CD4-positive, alpha-beta T cell treated with Interleukin-12 subunit alpha and Interleukin-12 subunit beta, for 1 hour (primary cell): ENCODE measurements at regions not wholly inside any gene's neighbourhood (a gene's known extent, or its start where the extent isn't known, plus 50 kb on each side); places are given as distances from the start of the nearest gene placed in this dataset.
"Not testable (repeated sequence)": the region's sequence is repeated elsewhere in the genome, so short reads cannot be mapped to it uniquely, and the experiment has no call there.

Experiments
- DNase-seq: peaks from one replicate; pipeline ENCODE4 v3.0.0-alpha.2; 2020

- no peak for DNase-seq
Observed at GRCh38 chr1:104028416-104029035, 278.8 kb downstream of the AMY1C start.

DNA sequence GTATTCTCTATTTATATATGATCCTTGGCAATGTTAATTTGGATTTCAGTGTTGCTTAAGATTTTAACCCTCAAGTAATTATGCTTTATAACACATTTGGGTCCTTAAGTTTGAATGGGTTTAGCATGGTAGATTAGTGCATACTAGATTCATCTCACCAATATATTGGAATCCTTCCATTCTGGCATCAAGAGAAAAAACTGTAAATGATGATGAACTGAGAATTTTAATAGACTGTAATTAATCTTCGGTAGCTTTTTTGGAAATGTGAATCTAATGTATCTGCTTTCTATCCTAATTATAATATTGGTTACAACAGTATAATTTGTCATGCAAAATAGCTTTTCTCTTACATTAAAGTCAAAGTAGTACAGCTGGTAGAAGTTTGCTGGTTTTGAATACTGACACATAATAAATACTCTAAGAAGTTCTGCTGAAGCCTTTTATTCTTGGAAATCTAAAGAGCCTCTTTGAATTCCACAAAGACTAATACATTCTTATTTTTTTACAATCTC, 279.8 kb downstream of the AMY1C start:
- DNase-seq = no peak

GRCh38 chr1:104056786-104057185, 307.1 kb downstream of the AMY1C start:
- no peak for DNase-seq

DNA sequence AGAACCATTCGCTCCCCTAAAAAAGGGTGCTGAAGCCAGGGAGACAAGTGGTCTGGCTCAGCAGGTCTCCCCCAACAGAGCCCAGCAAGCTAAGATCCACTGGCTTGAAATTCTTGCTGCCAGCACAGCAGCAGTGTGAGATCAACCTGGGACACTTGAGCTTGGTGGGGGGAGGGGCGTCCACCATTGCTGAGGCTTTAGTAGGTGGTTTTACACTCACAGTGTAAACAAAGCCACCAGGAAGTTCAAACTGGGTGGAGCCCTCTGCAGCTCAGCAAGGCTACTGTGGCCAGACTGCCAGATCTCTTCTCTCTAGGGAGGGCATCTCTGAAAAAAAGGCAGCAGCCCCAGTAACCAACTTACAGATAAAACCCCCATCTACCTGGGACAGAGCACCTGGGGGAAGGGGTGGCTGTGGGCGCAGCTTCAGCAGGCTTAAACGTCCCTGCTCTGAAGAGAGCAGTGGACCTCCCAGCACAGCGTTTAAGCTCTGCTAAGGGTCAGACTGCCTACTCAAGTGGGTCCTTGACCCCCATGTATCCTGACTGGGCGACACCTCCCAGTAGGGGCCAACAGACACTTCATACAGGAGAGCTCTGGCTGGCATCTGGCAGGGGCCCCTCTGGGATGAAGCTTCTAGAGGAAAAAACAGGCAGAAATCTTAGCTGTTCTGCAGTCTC, 307.7 kb downstream of the AMY1C start:
- DNase-seq = not testable (repeated sequence)

GRCh38 chr1:104061637-104062036, 311.9 kb downstream of the AMY1C start:
- not testable (repeated sequence) for DNase-seq

GRCh38 chr1:104064399-104064798, 314.7 kb downstream of the AMY1C start:
- no peak for DNase-seq

GRCh38 chr1:104072915-104073371, 323.2 kb downstream of the AMY1C start:
- DNase-seq = no peak

GRCh38 chr1:104073463-104073902, 323.8 kb downstream of the AMY1C start:
- no peak for DNase-seq

DNA sequence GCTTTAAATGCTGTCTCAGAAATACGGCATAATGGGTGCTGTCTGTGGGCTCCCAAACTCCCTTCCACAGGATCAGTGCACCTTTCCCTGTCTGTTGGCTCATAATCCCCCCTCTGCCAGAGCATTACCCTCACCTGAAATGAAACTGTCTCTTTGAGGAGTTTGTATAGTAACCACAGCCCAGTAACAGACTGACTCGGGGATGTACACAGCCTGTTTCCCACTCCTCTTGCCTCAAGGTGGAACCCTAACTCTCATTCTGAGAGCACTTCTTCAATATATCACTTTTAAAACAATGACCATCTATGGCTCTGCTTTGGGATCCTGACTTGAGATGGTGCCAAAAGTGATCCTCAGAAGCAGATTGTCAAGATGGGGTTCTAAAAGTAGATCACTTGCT, 332.5 kb downstream of the AMY1C start:
- no peak for DNase-seq

- no peak for DNase-seq
Observed at GRCh38 chr1:104084380-104084779, 334.7 kb downstream of the AMY1C start.

- DNase-seq = no peak
Observed at GRCh38 chr1:104092698-104093097, 343.0 kb downstream of the AMY1C start.

- no peak for DNase-seq
Observed at GRCh38 chr1:104098837-104099236, 349.1 kb downstream of the AMY1C start.

GRCh38 chr1:104100115-104100514, 350.4 kb downstream of the AMY1C start:
- DNase-seq = no peak

DNA sequence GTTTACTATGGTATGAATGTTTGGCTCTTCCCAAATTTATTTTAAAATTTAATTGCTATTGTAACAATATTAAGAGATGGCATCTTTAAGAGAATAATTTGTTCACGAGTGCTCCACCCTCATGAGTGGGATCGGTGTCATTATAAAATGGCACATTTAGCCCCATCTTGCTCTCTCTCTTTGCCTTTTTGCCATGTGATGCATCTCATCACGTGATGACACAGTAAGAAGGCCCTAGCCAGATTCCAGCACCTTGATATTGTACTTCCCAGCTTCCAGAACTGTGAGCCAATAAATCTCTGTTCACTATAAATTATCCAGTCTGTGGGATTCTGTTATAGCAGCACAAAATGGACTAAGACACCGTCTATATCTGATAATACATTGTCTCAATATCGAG, 355.8 kb downstream of the AMY1C start:
- no peak for DNase-seq

- no peak for DNase-seq
Observed at GRCh38 chr1:104120525-104120924, 370.8 kb downstream of the AMY1C start.

DNA sequence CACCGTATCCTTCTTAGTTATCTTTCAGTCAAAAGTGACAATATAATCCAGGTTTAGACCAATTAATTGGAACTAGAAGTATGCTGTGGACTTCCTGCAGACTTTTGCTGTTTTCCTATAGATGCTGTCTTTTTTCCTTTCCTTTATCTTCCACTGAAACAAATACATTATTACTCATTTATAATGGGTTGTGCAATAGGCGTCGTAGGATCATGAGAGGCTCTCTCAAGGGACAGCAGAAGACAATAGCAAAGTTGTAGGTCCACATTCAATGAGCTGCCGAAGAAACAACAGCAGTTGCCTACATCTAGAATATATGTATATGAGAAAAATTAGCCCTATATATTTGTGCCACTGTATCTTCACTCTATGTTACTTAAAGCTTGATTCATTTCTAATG, 371.6 kb downstream of the AMY1C start:
- DNase-seq = no peak

DNA sequence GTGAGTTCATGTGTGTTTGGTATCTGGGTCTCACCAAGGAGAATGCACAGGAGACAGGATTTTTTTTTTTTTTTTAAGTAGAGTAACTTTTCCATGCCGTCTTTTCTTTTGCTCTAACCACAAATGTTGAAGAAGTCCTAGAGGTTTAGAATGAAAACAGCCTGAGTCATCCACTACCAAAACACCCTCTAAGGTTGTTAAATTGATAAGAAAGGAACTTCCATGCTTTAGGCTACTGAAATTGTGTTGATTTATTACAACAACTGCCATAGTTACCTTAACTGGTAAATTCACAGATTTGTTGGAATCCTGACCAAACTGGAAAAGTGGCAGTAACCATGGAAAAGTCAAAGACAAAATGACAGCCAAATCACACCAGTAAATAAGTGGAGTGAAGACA, 375.6 kb downstream of the AMY1C start:
- no peak for DNase-seq

- DNase-seq = no peak
Observed at GRCh38 chr1:104125970-104126369, 376.3 kb downstream of the AMY1C start.

DNA sequence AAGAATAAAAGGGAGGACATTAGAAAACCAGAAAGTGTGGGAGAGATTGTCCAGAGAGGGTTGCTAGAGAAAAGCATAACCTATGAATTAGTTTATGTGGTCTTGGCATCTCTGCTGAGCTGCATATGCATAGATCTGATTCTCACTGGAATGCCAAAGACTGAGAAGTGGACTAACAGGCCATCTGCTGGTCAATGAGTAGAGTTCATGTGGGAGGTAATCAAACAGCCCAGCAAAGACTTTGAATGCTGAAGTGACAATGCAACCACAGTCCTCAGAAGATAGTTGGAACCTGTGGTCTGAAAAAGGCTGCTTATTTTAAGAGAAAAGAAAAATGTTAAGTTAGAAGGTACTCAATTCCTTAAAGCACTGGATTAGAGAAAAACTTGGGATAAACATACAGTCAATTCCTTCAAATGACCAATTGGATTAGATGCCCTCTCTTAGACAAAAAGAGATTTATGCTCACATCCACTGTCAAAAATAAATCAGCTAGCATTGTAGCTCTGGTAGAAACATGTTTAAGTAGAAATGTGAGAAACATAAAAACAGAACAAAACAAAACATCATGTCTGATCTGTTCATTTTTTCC, 382.8 kb downstream of the AMY1C start:
- DNase-seq = no peak

DNA sequence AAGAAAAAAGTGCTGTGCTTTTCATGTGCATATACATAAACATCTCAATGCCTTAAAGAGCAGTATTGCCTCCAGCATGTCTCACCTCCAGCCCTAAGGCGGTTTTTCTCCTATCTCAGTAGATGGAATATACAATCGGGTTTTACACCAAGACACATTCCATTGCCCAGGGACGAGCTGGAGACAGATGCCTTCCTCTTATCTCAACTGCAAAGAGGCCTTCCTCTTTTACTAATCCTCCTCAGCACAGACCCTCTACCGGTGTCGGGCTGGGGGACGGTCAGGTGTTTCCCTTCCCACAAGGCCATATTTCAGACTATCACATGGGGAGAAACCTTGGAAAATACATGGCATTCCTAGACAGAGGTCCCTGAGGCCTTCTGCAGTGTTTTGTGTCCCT, 385.3 kb downstream of the AMY1C start:
- not testable (repeated sequence) for DNase-seq

GRCh38 chr1:104136621-104137020, 386.9 kb downstream of the AMY1C start:
- no peak for DNase-seq

DNA sequence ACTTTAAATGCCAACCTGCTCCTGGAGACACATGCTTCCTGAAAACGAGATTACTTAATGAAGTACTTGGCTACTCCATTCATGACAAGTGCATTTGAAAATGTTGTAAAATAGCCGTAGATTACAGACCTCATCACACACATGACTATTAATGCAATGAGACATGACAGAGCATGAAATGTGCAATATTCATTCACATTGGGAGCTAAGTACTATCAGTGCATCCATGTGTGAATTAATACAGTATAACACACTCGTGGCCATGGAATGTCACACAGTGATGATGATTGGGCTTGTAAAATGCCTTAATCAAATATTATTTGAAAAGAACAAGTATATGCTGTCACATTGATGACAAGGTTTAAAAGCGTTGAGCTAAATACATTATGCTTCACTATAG, 407.0 kb downstream of the AMY1C start:
- no peak for DNase-seq

DNA sequence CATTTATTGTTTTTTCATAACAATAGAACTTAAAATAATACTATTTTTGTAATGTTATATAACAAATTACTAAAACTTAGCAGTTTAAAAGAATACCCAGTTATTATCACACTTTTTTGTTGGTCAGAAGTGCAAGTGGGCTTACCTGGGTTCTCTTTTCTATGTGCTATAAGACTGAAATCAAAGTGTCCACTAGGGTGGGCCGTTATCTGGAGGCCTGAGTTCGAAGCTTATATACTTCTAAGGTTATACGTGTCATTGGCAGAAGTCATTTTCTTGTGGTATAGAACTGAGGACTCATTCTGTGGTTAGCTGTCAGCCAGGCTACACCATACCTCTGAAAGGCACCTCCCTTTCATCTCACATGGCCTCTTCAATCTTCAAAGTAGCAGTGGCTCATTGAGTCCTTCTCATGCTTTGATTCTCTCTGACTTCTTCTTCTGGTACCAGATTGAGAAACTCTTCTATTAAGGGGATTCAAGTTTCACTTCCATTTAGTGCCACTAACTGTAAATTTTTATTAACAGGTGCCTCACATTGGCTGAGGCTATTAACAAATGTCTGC, 414.3 kb downstream of the AMY1C start:
- no peak for DNase-seq

- no peak for DNase-seq
Observed at GRCh38 chr1:104172243-104172681, 422.6 kb downstream of the AMY1C start.
